ENCODE measurements at regions not wholly inside any gene's neighbourhood (a gene's known extent, or its start where the extent isn't known, plus 50 kb on each side); places are given as distances from the start of the nearest gene placed in this dataset.
"Not testable (repeated sequence)": the region's sequence is repeated elsewhere in the genome, so short reads cannot be mapped to it uniquely, and the experiment has no call there.

GRCh38 chr12:33834672-33835071 lies 187.6 kb upstream of the ALG10 start:
- no peak for DNase-seq

DNA sequence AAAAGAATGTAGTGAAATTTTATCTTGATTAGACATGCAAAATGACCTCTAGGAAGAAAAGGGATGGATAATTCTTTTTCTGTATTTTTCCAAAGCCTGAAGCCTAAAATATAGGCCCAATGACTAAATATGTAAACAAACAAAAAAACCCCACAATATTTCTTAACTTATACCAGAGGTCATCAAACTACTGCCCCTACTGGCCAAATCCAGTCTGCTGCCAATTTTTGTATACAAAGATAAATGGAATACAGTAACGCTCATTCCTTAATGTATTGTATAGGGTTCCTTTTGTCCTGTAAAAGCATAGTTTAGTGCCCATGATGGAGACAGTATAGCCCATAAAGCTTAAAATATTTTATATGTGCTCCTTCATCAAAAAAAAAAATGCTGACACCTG lies 145.7 kb upstream of the ALG10 start:
- DNase-seq: no peak

GRCh38 chr12:33892425-33892824 lies 129.9 kb upstream of the ALG10 start:
- no peak for DNase-seq

DNA sequence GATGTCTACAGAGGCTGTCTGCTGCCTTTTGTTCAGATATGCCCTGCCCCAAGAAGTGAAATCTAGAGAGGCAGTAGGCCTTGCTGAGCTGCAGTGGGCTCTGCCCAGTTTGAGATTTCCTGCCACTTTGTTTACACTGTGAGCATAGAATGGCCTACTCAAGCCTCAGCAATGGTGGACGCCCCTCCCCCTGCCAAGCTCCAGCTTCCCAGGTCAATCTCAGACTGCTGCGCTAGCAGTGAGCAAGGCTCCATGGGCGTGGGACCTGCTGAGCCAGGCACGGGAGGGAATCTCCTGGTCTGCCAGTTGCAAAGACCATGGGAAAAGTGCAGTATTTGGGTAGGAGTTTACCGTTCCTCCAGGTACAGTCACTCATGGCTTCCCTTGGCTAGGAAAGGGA lies 101.8 kb upstream of the ALG10 start:
- DNase-seq: not testable (repeated sequence)

DNA sequence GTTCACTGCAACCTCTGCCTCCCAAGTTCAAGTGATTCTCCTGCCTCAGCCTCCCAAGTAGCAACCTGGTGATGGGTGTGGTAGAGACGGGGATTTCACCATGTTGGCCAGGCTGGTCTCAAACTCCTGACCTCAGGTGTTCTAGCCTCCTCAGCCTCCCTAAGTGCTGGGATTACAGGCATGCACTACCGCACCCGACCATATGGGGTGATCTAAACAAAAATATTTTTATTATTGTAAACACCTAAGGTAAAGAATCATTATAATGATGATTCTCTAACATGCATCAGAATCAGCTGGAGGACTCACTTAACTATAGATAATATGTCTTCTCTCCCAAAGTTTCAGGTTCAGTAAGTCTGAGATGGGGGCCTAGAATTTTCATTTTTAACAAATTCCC lies 96.2 kb upstream of the ALG10 start:
- DNase-seq: no peak

GRCh38 chr12:33937669-33938068 lies 84.6 kb upstream of the ALG10 start:
- DNase-seq: not testable (repeated sequence)

- DNase-seq: no peak
Observed at GRCh38 chr12:33942172-33942571, 80.1 kb upstream of the ALG10 start.

DNA sequence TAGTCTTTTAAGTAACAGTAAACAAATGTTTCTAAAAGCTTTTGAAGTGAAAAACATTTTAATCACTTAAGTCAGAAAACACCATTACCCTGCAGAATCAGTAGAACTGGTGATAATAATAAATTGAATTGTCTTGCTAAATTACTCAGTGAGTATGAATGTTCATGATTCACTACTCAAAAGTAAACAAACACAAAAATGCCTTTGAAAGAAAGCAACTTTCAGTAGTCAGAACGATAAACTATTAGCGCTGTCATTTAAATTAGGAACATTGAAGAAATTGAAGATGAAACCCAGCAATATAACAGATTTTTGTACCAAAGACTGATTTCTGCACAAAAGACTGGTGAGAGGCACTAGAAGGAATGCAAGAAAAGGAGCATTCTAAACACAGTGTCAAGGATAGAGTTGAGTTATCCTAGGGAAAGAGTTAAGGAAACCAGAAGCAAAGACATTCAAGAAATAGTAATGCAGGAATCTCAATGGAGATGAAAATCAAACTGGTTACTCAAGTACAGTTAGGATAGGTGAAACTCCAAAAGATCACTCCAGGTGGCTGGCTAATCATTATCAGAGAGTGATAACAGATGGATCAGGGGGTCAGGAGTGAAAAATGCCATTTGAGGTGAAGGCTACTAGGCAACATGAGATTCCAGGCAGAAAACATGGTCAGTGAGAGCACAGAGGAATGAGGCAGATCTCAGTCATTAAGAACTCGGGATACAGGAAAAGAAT lies 77.4 kb upstream of the ALG10 start:
- DNase-seq: no peak

DNA sequence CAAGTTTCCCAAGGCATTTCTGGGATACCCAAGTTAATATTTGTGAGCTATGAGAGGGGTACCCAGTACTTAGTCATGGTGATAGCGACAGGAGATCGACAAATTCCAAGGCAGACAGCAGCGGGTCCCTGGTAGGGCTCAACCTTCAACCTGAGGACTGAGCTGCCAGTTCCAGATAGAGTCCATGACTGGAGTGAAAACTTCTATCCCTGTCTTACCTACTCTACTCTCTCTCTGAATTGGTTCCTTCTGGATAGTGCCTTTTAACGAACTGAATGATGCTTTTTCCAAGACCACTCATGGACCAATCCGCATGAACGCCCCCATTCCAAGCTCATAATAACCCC lies 76.9 kb upstream of the ALG10 start:
- DNase-seq: no peak

DNA sequence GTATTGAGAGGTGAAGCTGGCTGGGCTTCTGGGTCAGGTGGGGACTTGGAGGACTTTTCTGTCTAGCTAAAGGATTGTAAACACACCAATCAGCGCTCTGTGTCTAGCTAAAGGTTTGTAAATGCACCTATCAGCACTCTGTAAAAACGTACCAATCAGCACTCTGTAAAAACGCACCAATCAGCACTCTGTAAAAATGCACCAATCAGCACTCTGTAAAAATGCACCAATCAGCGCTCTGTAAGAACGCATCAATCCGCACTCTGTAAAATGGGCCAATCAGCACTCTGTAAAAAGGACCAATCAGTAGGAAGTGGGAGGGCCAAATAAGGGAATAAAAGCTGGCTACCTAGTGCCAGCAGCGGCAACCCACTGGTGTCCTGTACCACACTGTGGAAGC lies 56.1 kb upstream of the ALG10 start:
- not testable (repeated sequence) for DNase-seq

DNA sequence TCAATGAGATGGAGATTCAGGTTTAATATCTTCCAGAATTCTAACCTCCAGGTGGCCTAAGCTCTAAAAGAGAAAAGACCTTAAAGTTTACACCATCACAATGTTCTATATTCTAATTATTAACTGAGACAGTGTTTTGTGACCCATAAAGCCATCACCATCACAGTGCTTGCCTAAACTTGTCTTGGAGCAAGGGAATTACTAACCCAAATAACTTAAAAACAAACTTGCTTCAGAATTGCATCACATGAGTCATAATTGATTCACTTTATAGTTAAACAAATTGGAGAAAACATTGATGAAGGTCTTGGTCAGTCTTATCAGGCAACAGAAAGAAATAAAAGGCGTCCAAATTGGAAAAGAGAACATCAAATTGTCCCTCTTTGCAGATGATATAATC lies 54.5 kb upstream of the ALG10 start:
- DNase-seq: no peak
